GM19467 (cell line): ENCODE measurements at regions not wholly inside any gene's neighbourhood (a gene's known extent, or its start where the extent isn't known, plus 50 kb on each side); places are given as distances from the start of the nearest gene placed in this dataset.
"Not testable (repeated sequence)": the region's sequence is repeated elsewhere in the genome, so short reads cannot be mapped to it uniquely, and the experiment has no call there.

Experiments used
- ATAC-seq: cut with Tn5 transposase; IDR thresholded peaks from one replicate; pipeline ENCODE4 v1.9.1; 2021; ENCODE audit warnings: mild to moderate bottlenecking, moderate library complexity; ENCODE audit not compliant: unreplicated experiment

GRCh38 chr6:163867518-163868292 is 453.2 kb downstream of the QKI start:
- ATAC-seq, result no peak

GRCh38 chr6:163866192-163866591 is 451.7 kb downstream of the QKI start:
- no peak for ATAC-seq

- no peak for ATAC-seq
These were observed 449.0 kb downstream of the QKI start for GRCh38 chr6:163863565-163863964.

- no peak for ATAC-seq
These were observed 448.2 kb downstream of the QKI start for GRCh38 chr6:163862701-163863100.

GRCh38 chr6:163861627-163862026 is 447.1 kb downstream of the QKI start:
- no peak for ATAC-seq

GRCh38 chr6:163860287-163861081 is 446.0 kb downstream of the QKI start:
- no peak for ATAC-seq

GRCh38 chr6:163858870-163859269 is 444.4 kb downstream of the QKI start:
- ATAC-seq, result not testable (repeated sequence)

GRCh38 chr6:163857421-163857820 is 442.9 kb downstream of the QKI start:
- ATAC-seq, result no peak

- ATAC-seq, result no peak
These were observed 436.4 kb downstream of the QKI start for GRCh38 chr6:163850874-163851273.

GRCh38 chr6:163844761-163845160 is 430.2 kb downstream of the QKI start:
- no peak for ATAC-seq

GRCh38 chr6:163844357-163844756 is 429.8 kb downstream of the QKI start:
- no peak for ATAC-seq

- no peak for ATAC-seq
These were observed 428.7 kb downstream of the QKI start for GRCh38 chr6:163843218-163843617.

GRCh38 chr6:163842467-163842866 is 427.9 kb downstream of the QKI start:
- ATAC-seq, result no peak

GRCh38 chr6:163841733-163842132 is 427.2 kb downstream of the QKI start:
- ATAC-seq, result no peak

GRCh38 chr6:163841326-163841725 is 426.8 kb downstream of the QKI start:
- no peak for ATAC-seq

- ATAC-seq, result no peak
These were observed 426.4 kb downstream of the QKI start for GRCh38 chr6:163840880-163841279.

GRCh38 chr6:163839296-163839695 is 424.8 kb downstream of the QKI start:
- no peak for ATAC-seq

GRCh38 chr6:163837691-163838431 is 423.3 kb downstream of the QKI start:
- no peak for ATAC-seq

GRCh38 chr6:163836876-163837690 is 422.6 kb downstream of the QKI start:
- ATAC-seq, result no peak

- no peak for ATAC-seq
These were observed 421.1 kb downstream of the QKI start for GRCh38 chr6:163835439-163836171.
